H1 (cell line): ENCODE measurements at regions not wholly inside any gene's neighbourhood (a gene's known extent, or its start where the extent isn't known, plus 50 kb on each side); places are given as distances from the start of the nearest gene placed in this dataset.

Source experiments
- CTCF ChIA-PET: fragments of 300-600 bp; sonication (Branson Sonifier 250); formaldehyde crosslinking; loops from one replicate; lab custom pipeline; 2021; ENCODE audit not compliant: partially characterized antibody; lab: Charles Lee
- POLR2A ChIA-PET: fragments of 300-600 bp; sonication (Branson Sonifier 250); formaldehyde crosslinking; loops from one replicate; lab custom pipeline; 2021; ENCODE audit warnings: inconsistent platforms; ENCODE audit not compliant: partially characterized antibody; lab: Charles Lee
- DNase-seq, 2 experiments: peaks; one replicate each; pipeline versions ENCODE4 v3.0.0 to v3.0.0-alpha.2; 2010 to 2022; ENCODE audit warnings: low spot score in 2 of 2, low read depth in 1 of 2, mixed read lengths in 1 of 2
- FAIRE-seq: peaks from 2 replicates; lab custom pipeline; 2011; peaks lifted over from hg19 to GRCh38; lab: Jason Lieb, UNC
- H2AFZ ChIP-seq: 2 replicates; pipeline ENCODE4 v1.8.1; 2012; ENCODE audit warnings: low read length, inconsistent platforms
- H2AK5ac ChIP-seq: 2 replicates; pipeline ENCODE4 v1.6.1; 2013; ENCODE audit warnings: low read depth, low read length
- H2BK120ac ChIP-seq: replicated peaks from 2 replicates; pipeline ENCODE3; 2013; ENCODE audit warnings: low read depth, low read length, inconsistent platforms
- H2BK12ac ChIP-seq: 2 replicates; pipeline ENCODE4 v1.6.1; 2013; ENCODE audit warnings: low read depth, low read length
- H2BK15ac ChIP-seq: 2 replicates; pipeline ENCODE4 v1.6.1; 2013; ENCODE audit warnings: low read length
- H2BK20ac ChIP-seq: 2 replicates; pipeline ENCODE4 v1.6.1; 2013; ENCODE audit warnings: low read length
- H2BK5ac ChIP-seq: 2 replicates; pipeline ENCODE4 v1.6.1; 2013; ENCODE audit warnings: low read depth, low read length
- H3K14ac ChIP-seq: 2 replicates; pipeline ENCODE4 v1.6.1; 2013; ENCODE audit warnings: inconsistent platforms; ENCODE audit not compliant: insufficient read length
- H3K18ac ChIP-seq: 2 replicates; pipeline ENCODE4 v1.6.1; 2013; ENCODE audit warnings: low read length; ENCODE audit errors: extremely low read depth
- H3K23ac ChIP-seq: 2 replicates; pipeline ENCODE4 v1.6.1; 2013; ENCODE audit warnings: inconsistent platforms; ENCODE audit not compliant: insufficient read length
- H3K23me2 ChIP-seq: 2 replicates; pipeline ENCODE4 v1.6.1; 2013; ENCODE audit warnings: low read depth, low read length
- H3K27ac ChIP-seq: 2 replicates; pipeline ENCODE4 v1.6.1; 2011; ENCODE audit warnings: low read depth, low read length, inconsistent platforms
- H3K27me3 ChIP-seq, 4 experiments: replicated peaks in 1 of 4; 1 replicate in 1 of 4; 2 replicates in 3 of 4; pipeline versions ENCODE4 v1.6.1 to v1.8.1; 2011 to 2013; ENCODE audit warnings: low read length in 3 of 4, mild to moderate bottlenecking in 3 of 4, inconsistent platforms in 2 of 4, mixed read lengths in 2 of 4, moderate library complexity in 1 of 4; ENCODE audit not compliant: control insufficient read depth in 3 of 4, insufficient read depth in 3 of 4; ENCODE audit errors: extremely low read depth in 1 of 4
- H3K36me3 ChIP-seq, 4 experiments: 2 replicates each; pipeline versions ENCODE4 v1.6.1 to v1.8.1; 2011 to 2013; ENCODE audit warnings: mild to moderate bottlenecking in 4 of 4, low read length in 3 of 4, moderate library complexity in 2 of 4, control low read depth in 1 of 4, inconsistent platforms in 1 of 4; ENCODE audit not compliant: insufficient read depth in 4 of 4, control insufficient read depth in 2 of 4
- H3K4ac ChIP-seq: replicated peaks from 2 replicates; pipeline ENCODE3; 2013; ENCODE audit warnings: low read length, low read depth, mixed read lengths, inconsistent platforms; ENCODE audit not compliant: insufficient read length
- H3K4me1 ChIP-seq, 4 experiments: replicated peaks in 1 of 4; 1 replicate in 1 of 4; 2 replicates in 3 of 4; pipeline versions ENCODE4 v1.6.1 to v1.8.1; 2011 to 2013; ENCODE audit warnings: low read length in 3 of 4, inconsistent platforms in 2 of 4, mixed read lengths in 1 of 4; ENCODE audit not compliant: insufficient read depth in 4 of 4, control insufficient read depth in 3 of 4
- H3K4me2 ChIP-seq, 2 experiments: 2 replicates each; pipeline versions ENCODE4 v1.6.1 to v1.8.1; 2011 to 2013; ENCODE audit warnings: low read depth in 2 of 2, low read length in 2 of 2, control low read depth in 1 of 2, inconsistent platforms in 1 of 2, mild to moderate bottlenecking in 1 of 2; ENCODE audit not compliant: insufficient read depth in 1 of 2
- H3K4me3 ChIP-seq, 4 experiments: fragments of 200-600, 300-600 bp in 1 of 4; sonication (generic), shearing (Covaris generic), sonication (Bioruptor Twin) in 1 of 4; 2 replicates each; pipeline versions ENCODE4 v1.5.1 to v1.8.1; 2011 to 2016; ENCODE audit warnings: low read length in 4 of 4, low read depth in 3 of 4, control low read depth in 2 of 4, inconsistent platforms in 2 of 4, mild to moderate bottlenecking in 2 of 4, mixed read lengths in 1 of 4, moderate library complexity in 1 of 4; ENCODE audit not compliant: insufficient read depth in 2 of 4; ENCODE audit errors: extremely low read depth in 1 of 4
- H3K56ac ChIP-seq: replicated peaks from 2 replicates; pipeline ENCODE3; 2013; ENCODE audit warnings: low read depth, mild to moderate bottlenecking, mixed read lengths, low read length, inconsistent platforms; ENCODE audit not compliant: insufficient read length
- H3K79me1 ChIP-seq: 2 replicates; pipeline ENCODE4 v1.6.1; 2013; ENCODE audit warnings: low read depth, low read length, control low read depth
- H3K79me2 ChIP-seq, 2 experiments: 2 replicates each; pipeline versions ENCODE4 v1.6.1 to v1.8.1; 2012 to 2013; ENCODE audit warnings: low read length in 2 of 2, mild to moderate bottlenecking in 2 of 2, inconsistent platforms in 1 of 2; ENCODE audit not compliant: insufficient read depth in 2 of 2, control insufficient read depth in 1 of 2
- H3K9ac ChIP-seq, 4 experiments: replicated peaks in 1 of 4; 1 replicate in 1 of 4; 2 replicates in 3 of 4; pipeline versions ENCODE4 v1.6.1 to v1.8.1; 2011 to 2013; ENCODE audit warnings: low read depth in 3 of 4, low read length in 3 of 4, control low read depth in 2 of 4, mild to moderate bottlenecking in 2 of 4, moderate library complexity in 2 of 4, inconsistent platforms in 1 of 4; ENCODE audit errors: extremely low read depth in 1 of 4
- H3K9me3 ChIP-seq, 2 experiments: 2 replicates each; pipeline versions ENCODE4 v1.6.1 to v1.8.1; 2012 to 2013; ENCODE audit warnings: mild to moderate bottlenecking in 2 of 2, moderate library complexity in 2 of 2, control low read depth in 1 of 2, inconsistent platforms in 1 of 2, low read depth in 1 of 2, low read length in 1 of 2, mixed read lengths in 1 of 2; ENCODE audit not compliant: insufficient read depth in 2 of 2
- H4K20me1 ChIP-seq, 2 experiments: replicated peaks in 1 of 2; 2 replicates each; pipeline versions ENCODE3 to v1.8.1; 2011 to 2013; ENCODE audit warnings: inconsistent platforms in 2 of 2, low read length in 2 of 2, mild to moderate bottlenecking in 1 of 2; ENCODE audit not compliant: insufficient read depth in 2 of 2, control insufficient read depth in 1 of 2
- H4K5ac ChIP-seq: 2 replicates; pipeline ENCODE4 v1.6.1; 2013; ENCODE audit warnings: low read length, low read depth, mixed read lengths, inconsistent platforms; ENCODE audit not compliant: insufficient read length
- H4K8ac ChIP-seq: 2 replicates; pipeline ENCODE4 v1.8.0; 2013; ENCODE audit warnings: mild to moderate bottlenecking, moderate library complexity, low read length, inconsistent platforms; ENCODE audit not compliant: insufficient read depth; ENCODE audit errors: extremely low read depth
- H4K91ac ChIP-seq: replicated peaks from 2 replicates; pipeline ENCODE3; 2013; ENCODE audit warnings: low read length, mixed read lengths, inconsistent platforms; ENCODE audit not compliant: insufficient read length
- CTBP2 ChIP-seq: IDR thresholded peaks from 2 replicates; pipeline ENCODE4 v1.7.0; 2011; ENCODE audit warnings: borderline replicate concordance, mild to moderate bottlenecking, moderate library complexity, mixed read lengths, low read length; ENCODE audit not compliant: insufficient read depth, insufficient read length
- EZH2 ChIP-seq: fragments of 200-600 bp; sonication (generic); IDR thresholded peaks from 2 replicates; pipeline ENCODE4 v1.7.1; 2012; ENCODE audit warnings: low read depth, mild to moderate bottlenecking, moderate library complexity, low read length, inconsistent platforms; ENCODE audit not compliant: severe bottlenecking
- SAP30 ChIP-seq: fragments of 300-600 bp; sonication (generic); IDR thresholded peaks from 2 replicates; pipeline ENCODE4 v1.7.1; 2012; ENCODE audit warnings: low read length, moderate library complexity, mild to moderate bottlenecking, inconsistent platforms; ENCODE audit not compliant: insufficient read depth, insufficient replicate concordance
- WGBS, 2 experiments: shearing (Covaris generic) in 1 of 2; methylation state at CpG; one replicate each; pipeline versions ENCODE4 v1.1.6 to v1.1.7; 2013 to 2015; ENCODE audit warnings: low lambda C conversion rate in 2 of 2, mixed read lengths in 2 of 2, inconsistent platforms in 1 of 2, low coverage in 1 of 2, missing lambda C conversion rate in 1 of 2; ENCODE audit not compliant: insufficient replicate concordance in 2 of 2, insufficient coverage in 1 of 2, insufficient read length in 1 of 2; ENCODE audit errors: extremely low coverage in 1 of 2, missing lambda C conversion rate in 1 of 2; 5-methylcytosine and 5-hydroxymethylcytosine counted together

DNA sequence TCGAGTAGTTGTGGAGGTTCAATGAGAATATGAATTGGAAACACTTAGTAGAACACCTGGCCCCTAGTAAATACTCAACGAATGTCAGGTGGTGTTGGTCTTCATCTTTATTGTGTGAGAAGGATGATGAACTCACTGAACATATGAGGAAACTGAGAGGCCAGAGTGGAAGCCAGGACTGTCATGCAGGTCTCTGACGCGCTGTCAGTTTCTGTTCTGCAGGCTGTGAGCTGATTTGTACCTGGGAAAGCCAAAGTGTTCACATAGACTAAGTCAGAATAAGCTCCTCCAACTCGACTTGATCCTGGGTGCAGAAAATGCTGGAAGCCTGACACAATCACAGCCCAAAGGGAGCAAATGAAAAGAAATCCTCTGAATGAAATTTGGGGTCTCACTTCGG is 222.2 kb downstream of the LY86 start:
- H2BK20ac ChIP-seq, result no peak overlapping the region; the same call in 1 of the 2 replicates
- no peak overlapping the region for H4K91ac ChIP-seq
- H2BK15ac ChIP-seq, result no peak overlapping the region
- no peak for DNase-seq
- TF ChIP-seq SAP30 (no peak), CTBP2 (no peak), EZH2 (no peak)
- TF ChIP-seq, all 59 proteins: peak for 0
- no peak overlapping the region for H3K14ac ChIP-seq
- H4K5ac ChIP-seq, result no peak overlapping the region
- H3K79me1 ChIP-seq, result no peaks in the 10 kb centered on the region
- WGBS, 2 experiments, result 86% methylated on average over 6 of the region's 6 CpGs; no CpG with 5 or more reads in 1 of the 2 experiments
- peaks cover 2 to 4% (median 4%) of the 10 kb centered on the region in 4 experiments; a peak in 6 of 7 replicates for H3K4me1 ChIP-seq
- H3K4ac ChIP-seq, result no peak overlapping the region
- no peak overlapping the region for H3K56ac ChIP-seq
- no peak overlapping the region for H3K9ac ChIP-seq
- H3K18ac ChIP-seq, result no peak overlapping the region
- CTCF ChIA-PET, result interaction anchor here (1.4 to 1.6 kb wide), 2 partner anchors 26 to 114 kb away, joined by 4 to 5 read pairs; no protein-coding TSS in a partner anchor
- POLR2A ChIA-PET, result no interaction called here
- H3K23ac ChIP-seq, result no peak overlapping the region
- no peaks in the 10 kb centered on the region for H3K23me2 ChIP-seq
- no peak overlapping the region for H2AK5ac ChIP-seq
- H2BK12ac ChIP-seq, result peak overlapping the region; percentile 65
- no peak overlapping the region for H3K27ac ChIP-seq
- H4K20me1 ChIP-seq, result no peaks in the 10 kb centered on the region
- H3K4me3 ChIP-seq, result no peak overlapping the region
- no peak overlapping the region for H4K8ac ChIP-seq
- no peaks in the 10 kb centered on the region for H3K27me3 ChIP-seq
- no peaks in the 10 kb centered on the region for H3K9me3 ChIP-seq
- no peak overlapping the region for H2BK120ac ChIP-seq
- peak overlapping the region; percentile 1 to 48; a peak in 2 of 4 replicates for H3K4me2 ChIP-seq
- no peak overlapping the region for H2BK5ac ChIP-seq
- H2AFZ ChIP-seq, result 0 out of 2 replicates have a peak overlapping the region, but pooled peaks have one; percentile 17
- no peak for FAIRE-seq
- no peaks in the 10 kb centered on the region for H3K36me3 ChIP-seq
- H3K79me2 ChIP-seq, result no peaks in the 10 kb centered on the region
